Bronchial epithelial cell (primary cell): ENCODE measurements at regions not wholly inside any gene's neighbourhood (a gene's known extent, or its start where the extent isn't known, plus 50 kb on each side); places are given as distances from the start of the nearest gene placed in this dataset.
A peak's percentile ranks its signal among the peaks of the same experiment; 100 is the strongest.

Experiments used
- DNase-seq: peaks from one replicate; pipeline ENCODE4 v3.0.0-alpha.2; 2010; ENCODE audit warnings: low read depth
- FAIRE-seq: peaks from 2 replicates; lab custom pipeline; 2011; peaks lifted over from hg19 to GRCh38; lab: Jason Lieb, UNC
- H3K27me3 ChIP-seq: 2 replicates; pipeline ENCODE4 v1.5.1; 2011; ENCODE audit warnings: low read length; ENCODE audit not compliant: control insufficient read depth, insufficient read depth
- H3K36me3 ChIP-seq: 2 replicates; pipeline ENCODE4 v1.5.1; 2011; ENCODE audit warnings: low read length; ENCODE audit not compliant: control insufficient read depth, insufficient read depth
- H3K4me3 ChIP-seq: 2 replicates; pipeline ENCODE4 v1.5.1; 2011; ENCODE audit warnings: mild to moderate bottlenecking, low read depth, low read length, control low read depth
- CTCF ChIP-seq: IDR thresholded peaks from 2 replicates; pipeline ENCODE4 v1.5.1; 2011; ENCODE audit warnings: mild to moderate bottlenecking, moderate library complexity, low read length, control low read depth, inconsistent platforms; ENCODE audit not compliant: insufficient read depth, severe bottlenecking

GRCh38 chr7:153537271-153537670, 514.9 kb upstream of the DPP6 start:
- Histone ChIP-seq H3K4me3 (no peak overlapping the region), H3K36me3 (no peaks in the 10 kb centered on the region), H3K27me3 (no peaks in the 10 kb centered on the region)
- FAIRE-seq, result no peak
- DNase-seq, result no peak
- no peak for TF ChIP-seq CTCF

- no peak for TF ChIP-seq CTCF
- Histone ChIP-seq H3K27me3 (no peaks in the 10 kb centered on the region), H3K36me3 (no peaks in the 10 kb centered on the region), H3K4me3 (no peak overlapping the region)
- FAIRE-seq (no peak), DNase-seq (no peak)
Measured at GRCh38 chr7:153541903-153542302, 510.3 kb upstream of the DPP6 start.

GRCh38 chr7:153543232-153543631, 509.0 kb upstream of the DPP6 start:
- Histone ChIP-seq H3K4me3 (no peak overlapping the region), H3K27me3 (no peaks in the 10 kb centered on the region), H3K36me3 (no peaks in the 10 kb centered on the region)
- TF ChIP-seq CTCF, result no peak
- DNase-seq (no peak), FAIRE-seq (no peak)

GRCh38 chr7:153550173-153550572, 502.0 kb upstream of the DPP6 start:
- TF ChIP-seq CTCF, result no peak
- no peaks in the 10 kb centered on the region for H3K27me3 ChIP-seq
- DNase-seq, result peak; percentile 12
- H3K36me3 ChIP-seq, result no peaks in the 10 kb centered on the region
- no peak overlapping the region for H3K4me3 ChIP-seq
- no peak for FAIRE-seq

- Histone ChIP-seq H3K27me3 (no peaks in the 10 kb centered on the region), H3K36me3 (no peaks in the 10 kb centered on the region), H3K4me3 (no peak overlapping the region)
- no peak for TF ChIP-seq CTCF
- FAIRE-seq, result no peak
- no peak for DNase-seq
Measured at GRCh38 chr7:153564391-153564790, 487.8 kb upstream of the DPP6 start.

- no peak for TF ChIP-seq CTCF
- Histone ChIP-seq H3K4me3 (no peak overlapping the region), H3K27me3 (no peaks in the 10 kb centered on the region), H3K36me3 (no peaks in the 10 kb centered on the region)
- DNase-seq (no peak), FAIRE-seq (no peak)
Measured at GRCh38 chr7:153566324-153566723, 485.9 kb upstream of the DPP6 start.
